Coronary artery (tissue), 2 donors: ENCODE measurements at regions not wholly inside any gene's neighbourhood (a gene's known extent, or its start where the extent isn't known, plus 50 kb on each side); places are given as distances from the start of the nearest gene placed in this dataset.

Experiments used
- DNase-seq: peaks from one replicate; pipeline ENCODE4 v3.0.0-alpha.2; 2017; ENCODE audit warnings: low spot score
- H3K27ac ChIP-seq, 2 donors: fragments of 200-600 bp; sonication (generic); one replicate each; pipeline ENCODE4 v1.5.1; 2016 to 2019
- H3K4me3 ChIP-seq: fragments of 200-600 bp; sonication (generic); 2 replicates; pipeline ENCODE4 v1.5.1; 2016; ENCODE audit warnings: mild to moderate bottlenecking, moderate library complexity
- CTCF ChIP-seq: fragments of 200-600 bp; sonication (generic); IDR thresholded peaks from one replicate; pipeline ENCODE4 v1.5.1; 2019; ENCODE audit warnings: antibody characterized with exemption

DNA sequence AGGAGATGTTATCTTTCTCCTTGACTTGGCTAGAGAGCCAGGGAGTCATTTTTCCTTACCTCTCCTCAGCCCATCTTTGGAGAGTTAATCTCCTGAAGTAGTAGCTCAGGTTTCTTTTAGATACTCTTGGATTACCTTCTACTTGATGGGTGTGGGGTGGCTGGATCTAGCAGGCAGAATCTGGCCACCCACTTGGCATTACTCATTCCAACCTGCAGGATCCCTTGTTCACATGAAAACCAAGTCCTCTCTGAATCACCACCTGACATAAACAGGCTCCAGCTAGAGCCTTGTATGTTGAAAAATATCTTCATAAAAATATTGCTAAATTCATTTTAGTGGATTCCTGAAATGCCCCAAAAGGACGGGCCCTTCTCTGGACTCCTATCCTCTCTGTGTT, 250.6 kb upstream of the PLET1 start:
- no peak for TF ChIP-seq CTCF
- Histone ChIP-seq H3K4me3 (no peak overlapping the region), H3K27ac (no peak overlapping the region)
- no peak for DNase-seq

GRCh38 chr11:112511911-112512310, 251.3 kb upstream of the PLET1 start:
- no peak for TF ChIP-seq CTCF
- no peak overlapping the region for H3K4me3 ChIP-seq

GRCh38 chr11:112513417-112513816, 252.8 kb upstream of the PLET1 start:
- no peak overlapping the region for H3K4me3 ChIP-seq
- no peak for TF ChIP-seq CTCF
- DNase-seq: no peak
- no peak overlapping the region for H3K27ac ChIP-seq

More at GRCh38 chr11:112511911-112512310, 251.3 kb upstream of the PLET1 start:
- H3K27ac ChIP-seq: no peak overlapping the region
- no peak for DNase-seq

- Histone ChIP-seq H3K4me3 (no peak overlapping the region), H3K27ac (no peak overlapping the region)
- DNase-seq: no peak
- TF ChIP-seq CTCF: no peak
Measured at GRCh38 chr11:112514011-112514740, 253.5 kb upstream of the PLET1 start.

GRCh38 chr11:112516261-112516660, 255.6 kb upstream of the PLET1 start:
- DNase-seq: no peak
- no peak for TF ChIP-seq CTCF
- Histone ChIP-seq H3K4me3 (no peak overlapping the region), H3K27ac (no peak overlapping the region)

DNA sequence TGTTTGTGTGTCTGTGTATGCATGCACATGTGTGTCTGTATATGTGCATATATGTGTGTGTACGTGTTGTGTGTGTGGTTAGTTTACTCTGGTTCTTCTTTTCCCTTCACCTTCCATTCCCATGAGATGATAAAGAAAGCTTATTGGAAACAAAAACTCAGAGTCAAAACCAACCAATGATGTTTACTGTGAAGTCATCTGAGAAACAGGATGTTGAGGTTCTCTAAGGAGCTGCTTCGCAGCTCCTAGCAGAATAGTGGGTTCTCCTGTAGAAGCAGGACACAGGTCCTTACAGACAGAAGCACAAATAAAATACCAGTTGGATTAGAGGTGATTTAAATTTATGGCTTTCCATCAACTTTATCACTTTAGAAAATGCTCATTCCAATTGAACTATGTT, 256.1 kb upstream of the PLET1 start:
- no peak for DNase-seq
- no peak overlapping the region for H3K27ac ChIP-seq
- no peak for TF ChIP-seq CTCF
- no peak overlapping the region for H3K4me3 ChIP-seq

DNA sequence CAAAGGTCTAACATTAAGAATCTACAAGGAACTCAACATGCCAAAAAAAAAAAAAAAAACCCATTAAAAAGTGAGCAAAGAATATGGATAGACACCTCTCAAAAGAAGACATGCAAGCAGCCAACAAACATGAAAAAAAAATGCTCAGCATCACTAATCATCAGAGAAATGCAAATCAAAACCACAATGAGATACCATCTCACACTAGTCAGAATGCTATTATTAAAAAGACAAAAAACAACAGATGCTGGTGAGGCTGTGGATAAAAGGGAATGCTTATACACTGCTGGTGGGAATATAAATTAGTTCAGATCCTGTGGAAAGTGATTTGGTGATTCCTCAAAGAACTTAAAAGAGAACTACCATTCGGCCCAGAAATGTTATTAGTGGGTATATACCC, 257.7 kb upstream of the PLET1 start:
- Histone ChIP-seq H3K4me3 (no peak overlapping the region), H3K27ac (no peak overlapping the region)
- no peak for DNase-seq
- TF ChIP-seq CTCF: no peak
